ENCODE measurements at regions not wholly inside any gene's neighbourhood (a gene's known extent, or its start where the extent isn't known, plus 50 kb on each side); places are given as distances from the start of the nearest gene placed in this dataset.

- Histone ChIP-seq H3K9me3 (no peaks in the 10 kb centered on the region), H3K36me3 (no peaks in the 10 kb centered on the region), H3K27me3 (peaks cover 20% of the 10 kb centered on the region), H3K4me3 (no peak overlapping the region), H3K4me1 (peaks cover 0 to 5% (median 2%) of the 10 kb centered on the region in 4 donors), H3K27ac (no peak overlapping the region)
- 48 to 70% methylated on average over 3 to 6 of the region's 6 CpGs for WGBS, 2 donors (ENCODE audit: low coverage in 1 of 2)
- TF ChIP-seq POLR2AphosphoS5 (IDR thresholded peaks at IDR 0.05) (no peak), POLR2A (IDR thresholded peaks at IDR 0.05) (no peak), EP300 (IDR thresholded peaks at IDR 0.05; ENCODE audit: low read depth) (no peak), CTCF (IDR thresholded peaks at IDR 0.05) (no peak)
- intact Hi-C loops (cut with DNase I; ENCODE audit: low total_unique reads): no loop called here
- in situ Hi-C loops (cut with MboI; ENCODE audit: low pct_ligation_motif_present in 1 of 4, low pct_unique_long_range_greater_than_20kb in 1 of 4, low sequenced_read_pairs in 3 of 4): no loop called here
- no peak for DNase-seq
These were observed 272.7 kb upstream of the MVB12B start for GRCh38 chr9:126053913-126054312.

- Histone ChIP-seq H3K27ac (no peak overlapping the region), H3K9me3 (no peaks in the 10 kb centered on the region), H3K4me3 (no peak overlapping the region), H3K27me3 (peaks cover 24% of the 10 kb centered on the region), H3K4me1 (peaks cover 0 to 5% (median 2%) of the 10 kb centered on the region in 4 donors), H3K36me3 (no peaks in the 10 kb centered on the region)
- TF ChIP-seq CTCF (IDR thresholded peaks at IDR 0.05) (no peak), POLR2AphosphoS5 (IDR thresholded peaks at IDR 0.05) (no peak), EP300 (IDR thresholded peaks at IDR 0.05; ENCODE audit: low read depth) (no peak), POLR2A (IDR thresholded peaks at IDR 0.05) (no peak)
- intact Hi-C loops (cut with DNase I; ENCODE audit: low total_unique reads): no loop called here
- WGBS, 2 donors (ENCODE audit: low coverage in 1 of 2): 75% methylated on average over 16 of the region's 16 CpGs; no CpG with 5 or more reads in 1 of the 2 donors
- DNase-seq: no peak
- in situ Hi-C loops (cut with MboI; ENCODE audit: low pct_ligation_motif_present in 1 of 4, low pct_unique_long_range_greater_than_20kb in 1 of 4, low sequenced_read_pairs in 3 of 4): no loop called here
These were observed 271.1 kb upstream of the MVB12B start for GRCh38 chr9:126055381-126055985.

- H3K4me1 ChIP-seq: peaks cover 0 to 5% (median 2%) of the 10 kb centered on the region in 4 donors
- intact Hi-C loops (cut with DNase I; ENCODE audit: low total_unique reads): no loop called here
- no peaks in the 10 kb centered on the region for H3K9me3 ChIP-seq
- H3K27me3 ChIP-seq: peaks cover 23% of the 10 kb centered on the region
- DNase-seq: no peak
- no peaks in the 10 kb centered on the region for H3K36me3 ChIP-seq
- no peak overlapping the region for H3K4me3 ChIP-seq
- in situ Hi-C loops (cut with MboI; ENCODE audit: low pct_ligation_motif_present in 1 of 4, low pct_unique_long_range_greater_than_20kb in 1 of 4, low sequenced_read_pairs in 3 of 4): no loop called here
- TF ChIP-seq POLR2AphosphoS5 (IDR thresholded peaks at IDR 0.05) (no peak), CTCF (IDR thresholded peaks at IDR 0.05) (no peak), POLR2A (IDR thresholded peaks at IDR 0.05) (no peak), EP300 (IDR thresholded peaks at IDR 0.05; ENCODE audit: low read depth) (no peak)
- 72 to 100% methylated on average over 2 to 10 of the region's 10 CpGs for WGBS, 2 donors (ENCODE audit: low coverage in 1 of 2)
- H3K27ac ChIP-seq: no peak overlapping the region
These were observed 270.2 kb upstream of the MVB12B start for GRCh38 chr9:126056312-126057021.

DNA sequence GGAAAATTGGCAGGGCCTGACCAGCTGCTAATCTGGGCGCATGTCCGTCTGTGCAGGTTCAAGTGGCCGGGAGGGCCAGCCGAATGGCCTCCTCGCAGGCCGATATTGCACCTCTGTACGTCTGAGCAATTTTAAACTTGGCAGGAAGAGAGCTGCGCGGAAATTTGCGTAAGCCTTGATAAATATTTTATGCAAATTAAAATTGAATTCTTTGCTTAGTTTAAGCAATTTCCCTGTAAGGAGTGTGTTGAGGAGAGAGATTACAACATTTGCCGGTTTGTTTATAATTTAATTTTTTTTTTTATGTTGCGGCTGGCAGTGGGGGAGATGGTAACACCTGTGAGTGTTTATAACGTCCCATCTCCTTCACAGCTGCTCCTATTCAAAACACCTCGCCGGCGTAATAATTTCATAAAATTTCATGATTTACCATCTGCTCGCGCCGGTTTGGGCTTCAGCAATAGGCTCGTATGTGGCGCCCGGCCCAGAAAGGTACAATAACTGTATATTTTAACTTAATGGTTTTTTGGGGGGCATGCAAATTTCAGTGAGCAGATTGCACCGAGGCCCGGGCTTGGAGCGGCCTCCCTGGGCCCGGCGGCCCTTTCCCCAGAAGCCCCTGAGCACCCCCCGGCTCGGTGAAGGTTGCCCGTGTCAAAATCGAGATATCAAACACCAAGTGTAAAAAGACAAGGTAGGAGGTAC lies 269.4 kb upstream of the MVB12B start:
- intact Hi-C loops (cut with DNase I; ENCODE audit: low total_unique reads) (no loop called here), in situ Hi-C loops (cut with MboI; ENCODE audit: low pct_ligation_motif_present in 1 of 4, low pct_unique_long_range_greater_than_20kb in 1 of 4, low sequenced_read_pairs in 3 of 4) (no loop called here)
- no peaks in the 10 kb centered on the region for H3K9me3 ChIP-seq
- H3K4me1 ChIP-seq: peaks cover 0 to 5% (median 2%) of the 10 kb centered on the region in 4 donors
- no peak overlapping the region for H3K27ac ChIP-seq
- WGBS, 2 donors (ENCODE audit: low coverage in 1 of 2): 45 to 47% methylated on average over 16 to 31 of the region's 31 CpGs
- no peaks in the 10 kb centered on the region for H3K36me3 ChIP-seq
- no peak for DNase-seq
- H3K4me3 ChIP-seq: no peak overlapping the region
- TF ChIP-seq CTCF (IDR thresholded peaks at IDR 0.05): no peak
- TF ChIP-seq POLR2AphosphoS5 (IDR thresholded peaks at IDR 0.05): no peak
- peaks cover 19% of the 10 kb centered on the region for H3K27me3 ChIP-seq
